SK-N-MC (cell line): ENCODE measurements at regions not wholly inside any gene's neighbourhood (a gene's known extent, or its start where the extent isn't known, plus 50 kb on each side); places are given as distances from the start of the nearest gene placed in this dataset.

ENCODE experiments used
- FOXP2 ChIP-seq: optimal IDR thresholded peaks from 2 replicates; pipeline ENCODE3; 2011; ENCODE audit warnings: mild to moderate bottlenecking, moderate library complexity; ENCODE audit not compliant: insufficient read depth; ENCODE audit errors: extremely low read length, control extremely low read depth
- POLR2AphosphoS5 ChIP-seq: IDR thresholded peaks from 2 replicates; pipeline ENCODE4 v1.6.1; 2012; ENCODE audit warnings: mild to moderate bottlenecking, low read depth, low read length, borderline replicate concordance

DNA sequence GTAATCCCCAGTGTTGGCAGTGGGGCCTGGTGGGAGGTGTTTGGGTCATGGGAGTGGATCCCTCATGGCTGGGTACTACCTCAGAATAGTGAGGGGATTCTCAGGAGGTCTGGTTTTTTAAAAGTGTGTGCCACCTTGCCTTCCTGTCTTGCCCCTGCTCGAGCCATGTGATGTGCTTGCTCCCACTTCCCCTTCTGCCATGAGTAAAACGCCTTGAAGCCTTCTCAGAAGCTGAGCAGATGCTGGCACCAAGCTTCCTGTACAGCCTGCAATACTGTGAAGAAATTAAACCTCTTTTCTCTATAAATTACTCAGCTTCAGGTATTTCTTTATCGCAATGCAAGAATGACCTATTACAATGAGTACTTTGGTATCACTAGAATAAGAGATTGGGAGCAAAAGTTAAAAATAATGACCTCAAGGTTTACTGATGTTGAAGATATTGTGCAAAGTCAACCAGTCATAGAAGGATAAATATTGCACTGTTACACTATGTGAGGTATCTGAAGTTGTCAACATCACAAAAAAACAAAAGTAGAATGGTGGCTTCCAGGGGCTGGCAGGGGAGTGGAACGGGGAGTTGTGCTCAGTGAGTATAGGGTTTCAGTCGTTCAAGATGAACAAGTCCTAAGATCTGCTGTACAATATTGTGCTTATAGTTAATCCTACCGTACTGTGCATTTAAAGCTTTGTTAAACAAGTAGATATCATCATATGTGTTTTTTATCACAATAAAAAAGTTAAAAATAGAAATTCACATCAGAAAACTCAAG is 938.3 kb upstream of the CNTNAP5 start:
- TF ChIP-seq FOXP2 (no peak), POLR2AphosphoS5 (no peak)
